ENCODE measurements at regions not wholly inside any gene's neighbourhood (a gene's known extent, or its start where the extent isn't known, plus 50 kb on each side); places are given as distances from the start of the nearest gene placed in this dataset.

- POLR2A ChIA-PET = no interaction called here
- no peak overlapping the region for H3K4me2 ChIP-seq
- FAIRE-seq (no peak), DNase-seq (ENCODE audit: low read depth in 1 of 2, low spot score in 1 of 2) (no peak), ATAC-seq (no peak)
- H3K4me3 ChIP-seq = no peak overlapping the region
- TF ChIP-seq FOXS1 (CRISPR knock-in tag; IDR thresholded peaks at IDR 0.05) = no peak
- TF ChIP-seq TP53 (CRISPR knock-in tag; IDR thresholded peaks at IDR 0.05) = no peak
- no peak for TF ChIP-seq RFX5 (IDR thresholded peaks at IDR 0.05)
- H3K9me3 ChIP-seq = no peaks in the 10 kb centered on the region
- no peak overlapping the region for H3K27ac ChIP-seq
- WGBS (ENCODE audit: missing lambda C conversion rate) = 89% methylated on average over 4 of the region's 4 CpGs
- peaks cover 8% of the 10 kb centered on the region; the same call in 2 of the 3 replicates for H3K4me1 ChIP-seq
- CTCF ChIA-PET = no interaction called here
Measured at GRCh38 chr6:113739041-113739655, 118.0 kb upstream of the MARCKS start.

- Histone ChIP-seq H3K4me3 (no peak overlapping the region), H3K9me3 (no peaks in the 10 kb centered on the region), H3K4me1 (no peaks in the 10 kb centered on the region), H3K27ac (no peak overlapping the region), H3K4me2 (no peak overlapping the region)
- FAIRE-seq (no peak), DNase-seq (ENCODE audit: low read depth in 1 of 2, low spot score in 1 of 2) (no peak), ATAC-seq (no peak)
- ChIA-PET POLR2A (no interaction called here), CTCF (no interaction called here)
- TF ChIP-seq TFCP2L1 (CRISPR knock-in tag; IDR thresholded peaks at IDR 0.05) = no peak
- TF ChIP-seq GATA3 (IDR thresholded peaks at IDR 0.05; ENCODE audit: borderline replicate concordance) = no peak
- no peak for TF ChIP-seq MAZ (IDR thresholded peaks at IDR 0.05; ENCODE audit: borderline replicate concordance, low read depth, low read length)
- no peak for TF ChIP-seq EP300 (IDR thresholded peaks at IDR 0.05)
- TF ChIP-seq NFE2L2 (conservative IDR thresholded peaks at IDR 0.05; ENCODE audit: low read length) = no peak
- no peak for TF ChIP-seq HMGXB4 (CRISPR knock-in tag; IDR thresholded peaks at IDR 0.05; ENCODE audit: borderline replicate concordance)
- no peak for TF ChIP-seq CHD4 (IDR thresholded peaks at IDR 0.05; ENCODE audit: borderline replicate concordance)
- TF ChIP-seq EHF (CRISPR knock-in tag; IDR thresholded peaks at IDR 0.05) = no peak
- TF ChIP-seq CBX2 (IDR thresholded peaks at IDR 0.05; ENCODE audit: borderline replicate concordance, low read depth) = no peak
- no peak for TF ChIP-seq RARB (CRISPR knock-in tag; IDR thresholded peaks at IDR 0.05)
- TF ChIP-seq PBX3 (IDR thresholded peaks at IDR 0.05) = no peak
- no peak for TF ChIP-seq POLR2AphosphoS2 (conservative IDR thresholded peaks at IDR 0.05; ENCODE audit: low read length)
- no peak for TF ChIP-seq ATOH8 (CRISPR knock-in tag; IDR thresholded peaks at IDR 0.05; ENCODE audit: low read depth)
- TF ChIP-seq CTCF (IDR thresholded peaks at IDR 0.05) = no peak
Measured at GRCh38 chr6:113741651-113742050, 115.5 kb upstream of the MARCKS start.

- CTCF ChIA-PET = no interaction called here
- ATAC-seq (no peak), DNase-seq (ENCODE audit: low read depth in 1 of 2, low spot score in 1 of 2) (no peak), FAIRE-seq (no peak)
- TF ChIP-seq FOSB (CRISPR knock-in tag; IDR thresholded peaks at IDR 0.05) = no peak
- TF ChIP-seq ESRRA (IDR thresholded peaks at IDR 0.05; ENCODE audit: borderline replicate concordance, low read length) = no peak
- no peak for TF ChIP-seq PBX3 (IDR thresholded peaks at IDR 0.05)
- TF ChIP-seq POLR2A (IDR thresholded peaks at IDR 0.05; ENCODE audit: low read length) = no peak
- no peak for TF ChIP-seq ZC3H11A (IDR thresholded peaks at IDR 0.05)
- no peak for TF ChIP-seq EHMT2 (IDR thresholded peaks at IDR 0.05; ENCODE audit: low read depth)
- no peak for TF ChIP-seq EHF (CRISPR knock-in tag; IDR thresholded peaks at IDR 0.05)
- POLR2A ChIA-PET = no interaction called here
- Histone ChIP-seq H3K4me3 (no peak overlapping the region), H3K9me3 (no peaks in the 10 kb centered on the region), H3K27ac (no peak overlapping the region), H3K4me1 (no peaks in the 10 kb centered on the region), H3K4me2 (no peak overlapping the region)
- 91% methylated on average over 4 of the region's 4 CpGs for WGBS (ENCODE audit: missing lambda C conversion rate)
Measured at GRCh38 chr6:113742342-113742741, 114.8 kb upstream of the MARCKS start.

Measured in A549 (cell line).